HepG2 (cell line): ENCODE measurements at regions not wholly inside any gene's neighbourhood (a gene's known extent, or its start where the extent isn't known, plus 50 kb on each side); places are given as distances from the start of the nearest gene placed in this dataset.

Experiments used
- FOXM1 ChIP-seq: sonication (generic); formaldehyde crosslinking; IDR thresholded peaks from 2 replicates; pipeline ENCODE4 v1.5.0; 2020; ENCODE audit warnings: missing genetic modification reagents
- IKZF4 ChIP-seq: sonication (generic); formaldehyde crosslinking; IDR thresholded peaks from 2 replicates; pipeline ENCODE4 v1.5.1; 2020; ENCODE audit warnings: borderline replicate concordance, mild to moderate bottlenecking, low read depth, missing genetic modification reagents; ENCODE audit errors: not compliant biosample characterization
- JUND ChIP-seq: sonication (generic); formaldehyde crosslinking; IDR thresholded peaks from 2 replicates; pipeline ENCODE4 v1.8.0; 2022; ENCODE audit warnings: mild to moderate bottlenecking, missing genetic modification reagents
- MYC ChIP-seq: sonication (generic); formaldehyde crosslinking; IDR thresholded peaks from 2 replicates; pipeline ENCODE4 v1.9.0; 2021; ENCODE audit warnings: missing genetic modification reagents, borderline replicate concordance
- PCBP1 ChIP-seq: fragments of 200-400 bp; formaldehyde crosslinking; IDR thresholded peaks from 2 replicates; pipeline ENCODE4 v1.6.1; 2017; ENCODE audit warnings: mild to moderate bottlenecking, low read depth, low read length, borderline replicate concordance
- REL ChIP-seq: sonication (generic); formaldehyde crosslinking; conservative IDR thresholded peaks from 2 replicates; pipeline ENCODE4 v1.8.0; 2022; ENCODE audit warnings: mild to moderate bottlenecking, missing genetic modification reagents, moderate library complexity
- TAF1 ChIP-seq: sonication (generic); formaldehyde crosslinking; IDR thresholded peaks from 2 replicates; pipeline ENCODE4 v1.4.0; 2020; ENCODE audit warnings: missing genetic modification reagents
- TCF7 ChIP-seq: sonication (generic); IDR thresholded peaks from 2 replicates; pipeline ENCODE4 v1.6.1; 2016; ENCODE audit warnings: antibody characterized with exemption, low read depth
- ZNF367 ChIP-seq: sonication (generic); formaldehyde crosslinking; IDR thresholded peaks from 2 replicates; pipeline ENCODE4 v1.4.0; 2020; ENCODE audit warnings: missing genetic modification reagents, borderline replicate concordance
- ZNF562 ChIP-seq: sonication (generic); formaldehyde crosslinking; IDR thresholded peaks from 2 replicates; pipeline ENCODE4 v1.8.0; 2022; ENCODE audit warnings: missing genetic modification reagents, borderline replicate concordance

GRCh38 chr21:19547951-19548840, 1144.6 kb upstream of the TMPRSS15 start:
- TF ChIP-seq FOXM1 (CRISPR knock-in tag) = no peak
- TF ChIP-seq IKZF4 (CRISPR knock-in tag) = no peak
- no peak for TF ChIP-seq JUND (CRISPR knock-in tag)
- TF ChIP-seq TAF1 (CRISPR knock-in tag) = no peak
- TF ChIP-seq REL = no peak
- no peak for TF ChIP-seq MYC (CRISPR knock-in tag)
- TF ChIP-seq TCF7 = no peak
- TF ChIP-seq ZNF562 = no peak
- no peak for TF ChIP-seq ZNF367
- TF ChIP-seq PCBP1 = no peak
